ENCODE measurements at regions not wholly inside any gene's neighbourhood (a gene's known extent, or its start where the extent isn't known, plus 50 kb on each side); places are given as distances from the start of the nearest gene placed in this dataset.

DNA sequence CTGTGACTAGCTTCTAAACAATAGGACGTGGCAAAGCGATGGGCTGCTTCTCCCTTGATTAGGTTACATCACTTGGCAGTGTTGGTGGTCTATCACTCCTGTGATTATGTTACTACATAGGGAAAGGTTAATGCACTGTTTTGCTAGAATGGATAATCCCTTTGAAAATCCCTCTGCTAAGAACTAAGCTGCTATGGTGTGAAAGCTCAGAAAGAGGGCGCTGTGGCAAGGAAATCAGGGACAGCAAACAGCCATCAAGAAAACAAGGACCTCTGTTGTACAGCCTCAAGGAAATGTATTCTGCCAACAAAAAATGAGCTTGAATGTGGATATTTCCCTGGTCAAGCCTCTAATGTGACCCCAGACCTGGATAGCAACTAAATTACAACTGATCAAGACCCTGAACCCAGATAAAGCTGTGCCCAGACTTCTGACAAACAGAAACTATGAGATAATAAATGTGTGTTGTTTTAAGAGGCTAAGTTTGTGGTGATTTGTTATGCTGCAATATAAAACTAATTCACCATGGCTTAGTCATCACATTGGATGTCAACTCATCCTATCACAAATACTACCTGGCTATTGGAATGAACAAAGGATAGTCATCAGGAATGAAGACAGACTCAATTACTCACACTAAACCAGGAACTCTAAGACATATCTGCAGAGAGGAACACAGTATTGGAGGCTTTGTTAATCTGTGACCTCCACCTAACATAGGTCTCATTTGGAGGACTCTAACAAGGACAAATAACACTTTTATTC, 1215.9 kb downstream of the EFNA5 start:
- TF ChIP-seq ZNF274 (IDR thresholded peaks at IDR 0.05; ENCODE audit: low read length) (no peak), ZNF274 (tag by site-specific recombination; IDR thresholded peaks at IDR 0.05; ENCODE audit: borderline replicate concordance) (no peak), ZNF521 (tag by site-specific recombination; IDR thresholded peaks at IDR 0.05) (no peak), YY1 (tag by site-specific recombination; IDR thresholded peaks at IDR 0.05) (no peak), ZNF404 (tag by site-specific recombination; IDR thresholded peaks at IDR 0.05) (no peak), ZNF544 (tag by site-specific recombination; IDR thresholded peaks at IDR 0.05) (no peak), ZNF354C (tag by site-specific recombination; IDR thresholded peaks at IDR 0.05; ENCODE audit: borderline replicate concordance, low read depth) (no peak), ZEB2 (tag by site-specific recombination; IDR thresholded peaks at IDR 0.05) (no peak)
- TF ChIP-seq, protein P1, sequence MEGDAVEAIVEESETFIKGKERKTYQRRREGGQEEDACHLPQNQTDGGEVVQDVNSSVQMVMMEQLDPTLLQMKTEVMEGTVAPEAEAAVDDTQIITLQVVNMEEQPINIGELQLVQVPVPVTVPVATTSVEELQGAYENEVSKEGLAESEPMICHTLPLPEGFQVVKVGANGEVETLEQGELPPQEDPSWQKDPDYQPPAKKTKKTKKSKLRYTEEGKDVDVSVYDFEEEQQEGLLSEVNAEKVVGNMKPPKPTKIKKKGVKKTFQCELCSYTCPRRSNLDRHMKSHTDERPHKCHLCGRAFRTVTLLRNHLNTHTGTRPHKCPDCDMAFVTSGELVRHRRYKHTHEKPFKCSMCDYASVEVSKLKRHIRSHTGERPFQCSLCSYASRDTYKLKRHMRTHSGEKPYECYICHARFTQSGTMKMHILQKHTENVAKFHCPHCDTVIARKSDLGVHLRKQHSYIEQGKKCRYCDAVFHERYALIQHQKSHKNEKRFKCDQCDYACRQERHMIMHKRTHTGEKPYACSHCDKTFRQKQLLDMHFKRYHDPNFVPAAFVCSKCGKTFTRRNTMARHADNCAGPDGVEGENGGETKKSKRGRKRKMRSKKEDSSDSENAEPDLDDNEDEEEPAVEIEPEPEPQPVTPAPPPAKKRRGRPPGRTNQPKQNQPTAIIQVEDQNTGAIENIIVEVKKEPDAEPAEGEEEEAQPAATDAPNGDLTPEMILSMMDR (tag by site-specific recombination; IDR thresholded peaks at IDR 0.05) = no peak
- TF ChIP-seq, protein P2, sequence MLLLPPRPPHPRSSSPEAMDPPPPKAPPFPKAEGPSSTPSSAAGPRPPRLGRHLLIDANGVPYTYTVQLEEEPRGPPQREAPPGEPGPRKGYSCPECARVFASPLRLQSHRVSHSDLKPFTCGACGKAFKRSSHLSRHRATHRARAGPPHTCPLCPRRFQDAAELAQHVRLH (tag by site-specific recombination; IDR thresholded peaks at IDR 0.05) = no peak

Measured in HEK293 (cell line).